ENCODE measurements at regions not wholly inside any gene's neighbourhood (a gene's known extent, or its start where the extent isn't known, plus 50 kb on each side); places are given as distances from the start of the nearest gene placed in this dataset.

DNA sequence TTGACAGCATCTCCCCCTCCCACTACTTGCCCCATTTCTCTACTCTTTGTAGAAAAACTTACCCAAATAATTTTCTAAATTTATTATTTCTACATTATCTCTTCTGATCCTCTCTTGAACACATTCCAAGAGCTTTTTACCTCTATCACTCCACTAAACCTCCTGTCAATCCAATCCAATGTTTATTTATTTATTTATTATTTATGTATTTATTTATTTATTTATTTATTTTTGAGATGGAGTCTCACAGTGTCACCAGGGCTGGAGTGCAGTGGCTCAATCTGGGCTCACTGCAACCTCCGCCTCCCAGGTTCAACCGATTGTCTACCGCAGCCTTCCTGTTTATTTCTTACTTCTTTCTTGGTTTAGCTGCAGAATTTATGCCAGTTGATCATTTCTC is 178.5 kb upstream of the GAS1 start:
- H3K4me1 ChIP-seq (ENCODE audit: insufficient read depth, low read length), result no peaks in the 10 kb centered on the region
- Mint-ChIP-seq H3K9me3 (peaks cover 5 to 7% of the 10 kb centered on the region in 2 experiments; a peak in 4 of 5 replicates), H3K4me3 (no peak overlapping the region), H3K36me3 (ENCODE audit: insufficient read depth in 1 of 3, low read depth in 3 of 3) (peaks cover 0 to 7% (median 0%) of the 10 kb centered on the region in 3 experiments; a peak in 3 of 7 replicates), H3K27me3 (ENCODE audit: low read depth) (peaks cover 4% of the 10 kb centered on the region; the same call in 1 of the 2 replicates), H3K4me1 (no peaks in the 10 kb centered on the region), H3K27ac (no peak overlapping the region)
- no peak overlapping the region for H2BK15ac ChIP-seq (ENCODE audit: low read depth, low read length)
- TF ChIP-seq, protein P1, sequence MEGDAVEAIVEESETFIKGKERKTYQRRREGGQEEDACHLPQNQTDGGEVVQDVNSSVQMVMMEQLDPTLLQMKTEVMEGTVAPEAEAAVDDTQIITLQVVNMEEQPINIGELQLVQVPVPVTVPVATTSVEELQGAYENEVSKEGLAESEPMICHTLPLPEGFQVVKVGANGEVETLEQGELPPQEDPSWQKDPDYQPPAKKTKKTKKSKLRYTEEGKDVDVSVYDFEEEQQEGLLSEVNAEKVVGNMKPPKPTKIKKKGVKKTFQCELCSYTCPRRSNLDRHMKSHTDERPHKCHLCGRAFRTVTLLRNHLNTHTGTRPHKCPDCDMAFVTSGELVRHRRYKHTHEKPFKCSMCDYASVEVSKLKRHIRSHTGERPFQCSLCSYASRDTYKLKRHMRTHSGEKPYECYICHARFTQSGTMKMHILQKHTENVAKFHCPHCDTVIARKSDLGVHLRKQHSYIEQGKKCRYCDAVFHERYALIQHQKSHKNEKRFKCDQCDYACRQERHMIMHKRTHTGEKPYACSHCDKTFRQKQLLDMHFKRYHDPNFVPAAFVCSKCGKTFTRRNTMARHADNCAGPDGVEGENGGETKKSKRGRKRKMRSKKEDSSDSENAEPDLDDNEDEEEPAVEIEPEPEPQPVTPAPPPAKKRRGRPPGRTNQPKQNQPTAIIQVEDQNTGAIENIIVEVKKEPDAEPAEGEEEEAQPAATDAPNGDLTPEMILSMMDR (conservative IDR thresholded peaks at IDR 0.05), result no peak
- no peaks in the 10 kb centered on the region for H3K79me1 ChIP-seq (ENCODE audit: insufficient read depth, low read depth, low read length, poor library complexity, severe bottlenecking)
- H3K18ac ChIP-seq (ENCODE audit: insufficient read length, low read depth, low read length), result no peak overlapping the region
- H4K91ac ChIP-seq (ENCODE audit: insufficient read length, low read depth, low read length), result no peak overlapping the region
- H3K9ac ChIP-seq (ENCODE audit: extremely low read depth, insufficient read length, low read length), result no peak overlapping the region
- no CpG with 5 or more reads among the region's 3 CpGs for WGBS (ENCODE audit: extremely low coverage, insufficient read length, low lambda C conversion rate)
- no peak overlapping the region for H3K23ac ChIP-seq (ENCODE audit: insufficient read length, low read depth, low read length)
- H2BK120ac ChIP-seq (ENCODE audit: low read depth, low read length, poor library complexity, severe bottlenecking), result no peak overlapping the region
- H3K27ac ChIP-seq (ENCODE audit: insufficient read length, low read depth, low read length), result no peak overlapping the region
- no peaks in the 10 kb centered on the region for H3K23me2 ChIP-seq (ENCODE audit: insufficient read length, low read depth, low read length, poor library complexity, severe bottlenecking)
- no peak overlapping the region for H3K4me2 ChIP-seq (ENCODE audit: insufficient read depth, insufficient read length, low read length)
- no peak overlapping the region for H3T11ph ChIP-seq (ENCODE audit: low read length)
- DNase-seq, result no peak
- no peak overlapping the region for H2AFZ ChIP-seq (ENCODE audit: low read length)
- H2BK20ac ChIP-seq (ENCODE audit: low read depth, low read length, poor library complexity, severe bottlenecking), result no peak overlapping the region
- no peaks in the 10 kb centered on the region for H3K79me2 ChIP-seq (ENCODE audit: insufficient read depth, low read length)
- H3K27me3 ChIP-seq (ENCODE audit: insufficient read depth, low read length), result no peaks in the 10 kb centered on the region
- no peak overlapping the region for H3K4ac ChIP-seq (ENCODE audit: low read depth, low read length)
- H4K5ac ChIP-seq (ENCODE audit: insufficient read length, low read depth, low read length), result no peak overlapping the region
- H2BK12ac ChIP-seq (ENCODE audit: insufficient read length, low read depth, low read length), result no peak overlapping the region
- H2BK5ac ChIP-seq (ENCODE audit: insufficient read length, low read length), result no peak overlapping the region
- H3K14ac ChIP-seq (ENCODE audit: insufficient read depth, low read length), result no peak overlapping the region
- no peak overlapping the region for H2AK5ac ChIP-seq (ENCODE audit: insufficient read length, low read length)
- no peak overlapping the region for H3K56ac ChIP-seq (ENCODE audit: insufficient read length, low read depth, low read length)
- H3K9me3 ChIP-seq (ENCODE audit: control insufficient read depth, low read depth, low read length), result peaks cover 6% of the 10 kb centered on the region
- H4K20me1 ChIP-seq (ENCODE audit: control insufficient read depth, insufficient read depth, insufficient read length), result no peaks in the 10 kb centered on the region
- H4K8ac ChIP-seq (replicated peaks; ENCODE audit: insufficient read length, low read depth, low read length), result no peak overlapping the region
